HG03432 (cell line): ENCODE measurements at regions not wholly inside any gene's neighbourhood (a gene's known extent, or its start where the extent isn't known, plus 50 kb on each side); places are given as distances from the start of the nearest gene placed in this dataset.
"Not testable (repeated sequence)": the region's sequence is repeated elsewhere in the genome, so short reads cannot be mapped to it uniquely, and the experiment has no call there.

ENCODE experiments used
- ATAC-seq: cut with Tn5 transposase; IDR thresholded peaks from one replicate; pipeline ENCODE4 v1.9.1; 2021; ENCODE audit warnings: mild to moderate bottlenecking, moderate library complexity; ENCODE audit not compliant: unreplicated experiment

- ATAC-seq: no peak
Observed at GRCh38 chr6:100103194-100103593, 109.2 kb upstream of the MCHR2 start.

GRCh38 chr6:100101644-100102043 is 107.6 kb upstream of the MCHR2 start:
- ATAC-seq: no peak

- no peak for ATAC-seq
Observed at GRCh38 chr6:100100776-100101175, 106.8 kb upstream of the MCHR2 start.

GRCh38 chr6:100099189-100100074 is 105.4 kb upstream of the MCHR2 start:
- ATAC-seq: peak; percentile 47

- ATAC-seq: no peak
Observed at GRCh38 chr6:100096936-100097335, 102.9 kb upstream of the MCHR2 start.

- no peak for ATAC-seq
Observed at GRCh38 chr6:100096341-100096740, 102.3 kb upstream of the MCHR2 start.

GRCh38 chr6:100093405-100093804 is 99.4 kb upstream of the MCHR2 start:
- no peak for ATAC-seq

GRCh38 chr6:100088009-100088408 is 94.0 kb upstream of the MCHR2 start:
- no peak for ATAC-seq

GRCh38 chr6:100084991-100085364 is 91.0 kb upstream of the MCHR2 start:
- no peak for ATAC-seq

- no peak for ATAC-seq
Observed at GRCh38 chr6:100084316-100084990, 90.4 kb upstream of the MCHR2 start.

GRCh38 chr6:100078509-100078908 is 84.5 kb upstream of the MCHR2 start:
- peak; percentile 60 for ATAC-seq

GRCh38 chr6:100065348-100065747 is 71.3 kb upstream of the MCHR2 start:
- no peak for ATAC-seq

- no peak for ATAC-seq
Observed at GRCh38 chr6:100062621-100063020, 68.6 kb upstream of the MCHR2 start.

GRCh38 chr6:100057941-100058340 is 63.9 kb upstream of the MCHR2 start:
- ATAC-seq: no peak

- ATAC-seq: no peak
Observed at GRCh38 chr6:100050550-100050949, 56.5 kb upstream of the MCHR2 start.

GRCh38 chr6:100043961-100044360 is 49.9 kb upstream of the MCHR2 start:
- ATAC-seq: not testable (repeated sequence)
